Mesenteric fat pad (tissue), 1 donor: ENCODE measurements at regions not wholly inside any gene's neighbourhood (a gene's known extent, or its start where the extent isn't known, plus 50 kb on each side); places are given as distances from the start of the nearest gene placed in this dataset.
"Not testable (repeated sequence)": the region's sequence is repeated elsewhere in the genome, so short reads cannot be mapped to it uniquely, and the experiment has no call there.

Source experiments
- DNase-seq: peaks from one replicate; pipeline ENCODE4 v3.0.0-alpha.2; 2020; ENCODE audit warnings: low spot score
- donor health status: DM: yes; HTN: yes; CAD: no.

GRCh38 chr7:51587604-51588003, 271.0 kb upstream of the COBL start:
- no peak for DNase-seq

GRCh38 chr7:51577390-51577789, 260.8 kb upstream of the COBL start:
- DNase-seq, result no peak

GRCh38 chr7:51569581-51569980, 253.0 kb upstream of the COBL start:
- DNase-seq, result no peak

GRCh38 chr7:51569176-51569575, 252.6 kb upstream of the COBL start:
- no peak for DNase-seq

- DNase-seq, result no peak
Observed at GRCh38 chr7:51551070-51551469, 234.5 kb upstream of the COBL start.

GRCh38 chr7:51545131-51545530, 228.5 kb upstream of the COBL start:
- no peak for DNase-seq

GRCh38 chr7:51543801-51544553, 227.4 kb upstream of the COBL start:
- DNase-seq, result no peak

- DNase-seq, result not testable (repeated sequence)
Observed at GRCh38 chr7:51540906-51541305, 224.3 kb upstream of the COBL start.

GRCh38 chr7:51539840-51540239, 223.2 kb upstream of the COBL start:
- no peak for DNase-seq

GRCh38 chr7:51528172-51528571, 211.6 kb upstream of the COBL start:
- no peak for DNase-seq

GRCh38 chr7:51521694-51522312, 205.2 kb upstream of the COBL start:
- no peak for DNase-seq

- DNase-seq, result no peak
Observed at GRCh38 chr7:51521054-51521453, 204.4 kb upstream of the COBL start.

GRCh38 chr7:51518646-51519045, 202.0 kb upstream of the COBL start:
- no peak for DNase-seq

- DNase-seq, result no peak
Observed at GRCh38 chr7:51517187-51517586, 200.6 kb upstream of the COBL start.

- no peak for DNase-seq
Observed at GRCh38 chr7:51501620-51502019, 185.0 kb upstream of the COBL start.

GRCh38 chr7:51482976-51483375, 166.4 kb upstream of the COBL start:
- DNase-seq, result no peak

- no peak for DNase-seq
Observed at GRCh38 chr7:51481421-51481820, 164.8 kb upstream of the COBL start.

- DNase-seq, result no peak
Observed at GRCh38 chr7:51477819-51478218, 161.2 kb upstream of the COBL start.

- no peak for DNase-seq
Observed at GRCh38 chr7:51477323-51477722, 160.7 kb upstream of the COBL start.

GRCh38 chr7:51476026-51476425, 159.4 kb upstream of the COBL start:
- DNase-seq, result no peak

GRCh38 chr7:51472873-51473272, 156.3 kb upstream of the COBL start:
- DNase-seq, result no peak

- no peak for DNase-seq
Observed at GRCh38 chr7:51471981-51472296, 155.3 kb upstream of the COBL start.

GRCh38 chr7:51471210-51471980, 154.8 kb upstream of the COBL start:
- DNase-seq, result no peak
